GM19324 (cell line): ENCODE measurements at regions not wholly inside any gene's neighbourhood (a gene's known extent, or its start where the extent isn't known, plus 50 kb on each side); places are given as distances from the start of the nearest gene placed in this dataset.
"Not testable (repeated sequence)": the region's sequence is repeated elsewhere in the genome, so short reads cannot be mapped to it uniquely, and the experiment has no call there.

ENCODE experiments used
- ATAC-seq: cut with Tn5 transposase; IDR thresholded peaks from one replicate; pipeline ENCODE4 v1.9.1; 2021; ENCODE audit warnings: mild to moderate bottlenecking, moderate library complexity; ENCODE audit not compliant: unreplicated experiment, low FRiP score

GRCh38 chr2:124967325-124967724 is 942.2 kb downstream of the CNTNAP5 start:
- no peak for ATAC-seq

DNA sequence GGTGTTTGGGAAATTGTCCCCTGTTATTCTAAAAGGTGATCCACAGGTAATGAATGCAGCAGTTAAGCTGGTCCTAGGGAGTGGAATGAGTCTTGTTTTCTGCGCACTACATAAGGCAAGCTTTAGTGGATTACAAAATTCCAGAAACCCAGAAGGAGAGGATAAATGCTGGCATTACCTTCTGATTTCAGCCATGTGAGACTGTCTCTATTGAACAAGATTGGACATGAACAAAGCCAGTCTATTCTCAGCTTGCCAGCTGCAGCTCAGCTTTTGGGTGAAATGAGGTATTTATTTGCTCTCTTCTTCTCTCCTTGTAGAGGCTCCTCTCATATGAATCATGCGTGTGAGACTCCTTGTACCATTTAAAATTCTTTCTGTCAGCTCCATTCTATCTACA is 944.9 kb downstream of the CNTNAP5 start:
- ATAC-seq: no peak

DNA sequence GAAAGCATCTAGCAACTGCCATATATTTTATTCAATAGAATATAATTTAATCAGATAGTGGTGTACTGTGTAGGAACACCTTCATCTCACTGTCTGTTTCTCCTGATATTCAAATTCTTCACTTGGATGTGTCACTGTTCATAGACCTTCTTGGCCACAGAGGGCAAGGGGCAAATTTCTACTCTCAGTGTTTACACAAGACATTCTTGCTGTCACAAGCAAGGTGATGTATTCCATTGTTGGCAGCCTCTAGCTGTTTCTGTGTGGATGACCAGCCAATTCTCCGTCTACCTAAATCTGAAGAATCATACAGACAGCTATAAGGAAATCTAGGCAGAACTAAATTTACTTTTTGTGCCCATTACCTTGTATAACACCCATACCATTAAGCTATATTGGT is 948.3 kb downstream of the CNTNAP5 start:
- no peak for ATAC-seq

DNA sequence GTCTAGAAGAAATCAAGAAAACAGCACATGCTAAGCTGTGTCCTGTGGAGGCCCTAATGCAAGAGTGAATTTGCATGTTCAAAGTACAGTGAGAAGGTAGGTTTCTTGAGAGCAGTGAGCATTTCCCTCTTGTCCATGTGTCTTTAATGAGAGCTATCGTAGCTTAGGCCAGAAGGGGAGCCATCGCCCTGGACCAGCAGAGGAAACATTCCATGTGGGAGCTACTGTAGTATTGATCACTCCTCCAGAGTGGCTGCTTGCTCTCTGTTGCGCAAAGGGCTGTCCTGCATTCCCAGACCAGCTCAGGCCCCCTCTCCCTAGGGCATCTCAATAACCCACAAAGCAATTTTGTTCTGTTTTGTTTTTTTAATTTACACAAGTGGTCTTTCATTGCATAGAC is 950.1 kb downstream of the CNTNAP5 start:
- ATAC-seq: no peak

DNA sequence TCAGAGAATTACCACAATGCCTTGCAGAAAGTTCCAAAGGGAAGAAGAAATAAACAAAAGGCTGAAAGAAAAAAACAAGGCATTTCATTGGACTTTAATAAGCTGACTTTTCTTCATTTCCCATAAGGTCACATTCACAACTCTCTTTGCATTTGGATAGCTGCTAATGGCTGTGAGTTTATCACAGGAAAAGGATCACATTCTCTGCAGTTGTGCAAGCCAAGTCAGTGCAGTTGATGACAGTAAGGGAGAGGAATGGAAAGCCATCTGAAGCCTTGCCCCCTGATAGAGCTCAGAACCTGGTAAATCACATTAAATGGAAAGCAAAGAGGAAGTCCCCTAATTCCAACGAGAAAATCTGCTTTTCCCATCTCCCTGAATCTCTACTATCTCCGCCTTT is 950.6 kb downstream of the CNTNAP5 start:
- ATAC-seq: no peak

- no peak for ATAC-seq
Measured at GRCh38 chr2:124978597-124978996, 953.5 kb downstream of the CNTNAP5 start.

GRCh38 chr2:124983595-124983994 is 958.5 kb downstream of the CNTNAP5 start:
- no peak for ATAC-seq

GRCh38 chr2:124985270-124985669 is 960.2 kb downstream of the CNTNAP5 start:
- no peak for ATAC-seq

GRCh38 chr2:124986136-124986535 is 961.0 kb downstream of the CNTNAP5 start:
- ATAC-seq: no peak

GRCh38 chr2:124986870-124987269 is 961.8 kb downstream of the CNTNAP5 start:
- not testable (repeated sequence) for ATAC-seq

DNA sequence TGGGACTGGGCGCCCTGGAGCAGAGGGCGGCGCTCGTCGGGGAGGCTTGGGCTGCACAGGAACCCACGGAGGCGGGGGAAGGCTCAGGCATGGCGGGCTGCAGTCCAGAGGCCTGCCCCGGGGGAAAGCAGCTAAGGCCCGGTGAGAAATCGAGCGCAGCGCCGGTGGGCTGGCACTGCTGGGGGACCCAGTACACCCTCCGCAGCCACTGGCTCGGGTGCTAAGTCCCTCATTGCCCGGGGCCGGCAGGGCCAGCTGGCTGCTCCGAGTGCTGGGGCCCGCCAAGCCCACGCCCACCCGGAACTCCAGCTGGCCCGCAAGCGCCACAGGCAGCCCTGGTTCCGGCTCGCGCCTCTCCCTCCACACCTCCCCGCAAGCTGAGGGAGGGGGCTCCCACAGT is 962.3 kb downstream of the CNTNAP5 start:
- not testable (repeated sequence) for ATAC-seq

GRCh38 chr2:124988111-124988510 is 963.0 kb downstream of the CNTNAP5 start:
- no peak for ATAC-seq

DNA sequence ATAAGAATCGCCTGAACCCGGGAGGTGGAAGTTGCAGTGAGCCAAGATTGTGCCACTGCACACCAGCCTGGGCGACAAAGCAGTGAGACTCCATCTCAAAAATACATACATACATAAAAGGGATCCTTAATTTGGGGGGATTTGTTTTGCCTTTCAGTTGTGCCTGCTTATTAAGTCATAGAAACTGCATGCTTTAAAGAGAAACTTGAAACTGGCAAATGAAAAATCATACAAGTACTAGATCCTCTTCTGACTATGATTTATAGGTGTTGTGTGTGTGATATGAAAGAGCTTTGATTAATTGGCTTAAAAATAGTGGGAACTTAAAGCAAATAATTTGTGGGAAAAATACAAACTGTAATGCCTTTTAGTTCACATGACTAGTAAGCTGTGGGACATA is 963.7 kb downstream of the CNTNAP5 start:
- ATAC-seq: no peak

GRCh38 chr2:124993809-124994208 is 968.7 kb downstream of the CNTNAP5 start:
- no peak for ATAC-seq

DNA sequence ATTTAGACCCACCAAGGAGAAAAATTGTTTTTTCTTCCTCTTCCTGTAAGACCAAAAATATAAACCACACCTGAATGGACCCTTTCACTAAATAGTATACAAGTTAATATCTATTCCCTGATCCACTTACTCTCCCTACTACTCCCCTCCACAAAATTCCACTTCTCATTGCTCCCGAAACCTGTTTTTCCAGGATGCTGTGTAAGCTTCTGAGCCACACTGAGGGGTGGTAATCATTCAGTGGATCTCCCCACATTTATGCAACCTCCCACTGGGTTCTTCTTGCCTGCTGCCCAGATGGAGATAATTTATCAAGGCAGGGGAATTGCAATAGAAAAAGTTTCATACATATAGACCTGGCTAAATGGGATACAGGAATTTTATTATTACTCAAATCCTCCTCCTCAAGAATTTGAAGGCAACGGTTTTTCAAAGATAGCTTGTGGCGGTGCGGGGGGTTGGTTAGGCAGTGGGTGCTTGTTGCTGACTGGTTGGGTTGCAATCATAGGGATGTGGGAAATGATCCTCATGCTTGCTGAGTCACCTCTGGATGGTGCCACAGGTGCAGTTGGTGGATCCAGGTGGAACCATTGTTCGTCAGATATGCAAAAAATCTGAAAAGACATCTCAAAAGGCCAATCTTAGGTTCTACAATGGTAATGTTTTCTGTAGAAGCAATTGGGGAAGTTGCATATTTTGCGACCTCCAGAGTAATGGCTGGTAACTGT is 970.3 kb downstream of the CNTNAP5 start:
- ATAC-seq: no peak

GRCh38 chr2:124996406-124996805 is 971.3 kb downstream of the CNTNAP5 start:
- no peak for ATAC-seq

DNA sequence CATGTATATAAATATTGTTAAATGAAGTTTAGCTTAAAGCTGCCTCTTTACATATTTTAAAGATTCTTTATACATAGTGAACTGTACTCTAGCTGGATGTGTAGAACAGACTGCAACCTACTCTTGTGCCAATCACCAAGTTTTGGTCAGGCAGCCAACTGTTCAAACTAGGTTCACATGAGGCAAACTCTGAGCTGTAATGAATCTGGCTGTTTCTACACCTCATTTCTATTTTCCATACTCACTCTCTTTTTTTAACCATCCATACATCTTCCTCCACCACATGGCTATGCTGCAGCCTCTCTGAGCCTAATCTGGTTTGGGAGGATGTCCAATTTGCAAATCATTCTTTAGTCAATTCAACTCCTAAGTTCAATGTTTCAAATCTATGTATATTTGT is 974.8 kb downstream of the CNTNAP5 start:
- ATAC-seq: no peak

- no peak for ATAC-seq
Measured at GRCh38 chr2:125004106-125004800, 979.2 kb downstream of the CNTNAP5 start.

- ATAC-seq: no peak
Measured at GRCh38 chr2:125006676-125007075, 981.6 kb downstream of the CNTNAP5 start.

- ATAC-seq: not testable (repeated sequence)
Measured at GRCh38 chr2:125028721-125029120, 1003.6 kb downstream of the CNTNAP5 start.

GRCh38 chr2:125033871-125034270 is 1008.8 kb downstream of the CNTNAP5 start:
- no peak for ATAC-seq

GRCh38 chr2:125037135-125037653 is 1012.1 kb downstream of the CNTNAP5 start:
- no peak for ATAC-seq
